Liver (tissue), 8 donors: ENCODE measurements at regions not wholly inside any gene's neighbourhood (a gene's known extent, or its start where the extent isn't known, plus 50 kb on each side); places are given as distances from the start of the nearest gene placed in this dataset.

Experiments
- DNase-seq: peaks from one replicate; pipeline ENCODE4 v3.0.0-alpha.2; 2017; ENCODE audit warnings: low spot score
- H3K27ac ChIP-seq, 2 donors: one replicate each; pipeline ENCODE4 v1.7.0; 2013; ENCODE audit warnings: inconsistent platforms in 2 of 2, low read length in 2 of 2, control low read depth in 1 of 2, low read depth in 1 of 2, mild to moderate bottlenecking in 1 of 2
- H3K27me3 ChIP-seq, 4 donors: one replicate each; pipeline versions ENCODE4 v1.6.1 to v1.7.0; 2013; ENCODE audit warnings: low read length in 3 of 4, inconsistent platforms in 1 of 4, mild to moderate bottlenecking in 1 of 4, moderate library complexity in 1 of 4; ENCODE audit not compliant: control insufficient read depth in 4 of 4, insufficient read depth in 4 of 4
- H3K36me3 ChIP-seq, 4 donors: one replicate each; pipeline versions ENCODE4 v1.6.1 to v1.7.0; 2013; ENCODE audit warnings: low read length in 3 of 4, mild to moderate bottlenecking in 3 of 4, low read depth in 1 of 4, moderate library complexity in 1 of 4; ENCODE audit not compliant: control insufficient read depth in 4 of 4, insufficient read depth in 3 of 4
- H3K4me1 ChIP-seq, 4 donors: one replicate each; pipeline versions ENCODE4 v1.6.1 to v1.7.0; 2013; ENCODE audit warnings: low read length in 3 of 4, mild to moderate bottlenecking in 3 of 4, moderate library complexity in 1 of 4; ENCODE audit not compliant: control insufficient read depth in 4 of 4, insufficient read depth in 4 of 4
- H3K4me3 ChIP-seq, 3 donors: one replicate each; pipeline versions ENCODE4 v1.6.1 to v1.7.0; 2013; ENCODE audit warnings: low read length in 3 of 3, control low read depth in 1 of 3, low read depth in 1 of 3, mild to moderate bottlenecking in 1 of 3
- H3K9ac ChIP-seq, 2 donors: one replicate each; pipeline ENCODE4 v1.7.0; 2013; ENCODE audit warnings: low read length in 2 of 2, mild to moderate bottlenecking in 2 of 2, moderate library complexity in 2 of 2, control low read depth in 1 of 2, low read depth in 1 of 2
- H3K9me3 ChIP-seq, 4 donors: one replicate each; pipeline versions ENCODE4 v1.6.1 to v1.7.0; 2013; ENCODE audit warnings: low read length in 3 of 4; ENCODE audit not compliant: control insufficient read depth in 4 of 4
- EGR1 ChIP-seq, 2 donors: IDR thresholded peaks; 2 replicates each; pipeline ENCODE4 v1.6.1; 2016 to 2018; ENCODE audit warnings: antibody characterized with exemption in 2 of 2, low read depth in 2 of 2
- FOXA1 ChIP-seq: IDR thresholded peaks from 2 replicates; pipeline ENCODE4 v1.6.1; 2016; ENCODE audit warnings: antibody characterized with exemption
- FOXA2 ChIP-seq: IDR thresholded peaks from 2 replicates; pipeline ENCODE4 v1.6.1; 2016; ENCODE audit warnings: antibody characterized with exemption
- GABPA ChIP-seq, 2 donors: IDR thresholded peaks in 1 of 2; conservative IDR thresholded peaks in 1 of 2; 2 replicates each; pipeline ENCODE4 v1.6.1; 2016; ENCODE audit warnings: antibody characterized with exemption in 2 of 2, mild to moderate bottlenecking in 1 of 2, moderate library complexity in 1 of 2
- HNF4A ChIP-seq, 2 donors: conservative IDR thresholded peaks; 2 replicates each; pipeline ENCODE4 v1.6.1; 2016; ENCODE audit warnings: antibody characterized with exemption in 2 of 2, mild to moderate bottlenecking in 2 of 2
- HNF4G ChIP-seq: IDR thresholded peaks from 2 replicates; pipeline ENCODE4 v1.6.1; 2016; ENCODE audit warnings: antibody characterized with exemption
- JUND ChIP-seq, 2 donors: IDR thresholded peaks; 2 replicates each; pipeline ENCODE4 v1.6.1; 2016; ENCODE audit warnings: antibody characterized with exemption in 2 of 2
- NR2F2 ChIP-seq: IDR thresholded peaks from 2 replicates; pipeline ENCODE4 v1.6.1; 2016; ENCODE audit warnings: antibody characterized with exemption
- RAD21 ChIP-seq, 2 donors: IDR thresholded peaks; 2 replicates each; pipeline ENCODE4 v1.6.1; 2016; ENCODE audit warnings: antibody characterized with exemption in 2 of 2, mild to moderate bottlenecking in 2 of 2
- RXRA ChIP-seq, 2 donors: IDR thresholded peaks; 2 replicates each; pipeline ENCODE4 v1.6.1; 2017 to 2018; ENCODE audit warnings: antibody characterized with exemption in 2 of 2, mild to moderate bottlenecking in 1 of 2
- SP1 ChIP-seq: IDR thresholded peaks from 2 replicates; pipeline ENCODE4 v1.6.1; 2018; ENCODE audit warnings: antibody characterized with exemption, mild to moderate bottlenecking
- TAF1 ChIP-seq: conservative IDR thresholded peaks from 2 replicates; pipeline ENCODE4 v1.6.1; 2016; ENCODE audit warnings: antibody characterized with exemption, mild to moderate bottlenecking
- YY1 ChIP-seq: IDR thresholded peaks from 2 replicates; pipeline ENCODE4 v1.6.1; 2016; ENCODE audit warnings: antibody characterized with exemption, mild to moderate bottlenecking
- WGBS: extraction: QIAGEN DNeasy Blood & Tissue Kit; methylation state at CpG from one replicate; pipeline ENCODE4 v1.1.7; 2013; 5-methylcytosine and 5-hydroxymethylcytosine counted together
- TF ChIP-seq, protein P1 (sequence below): IDR thresholded peaks from 2 replicates; pipeline ENCODE4 v1.6.1; 2016; ENCODE audit warnings: antibody characterized with exemption
- TF ChIP-seq, protein P2 (sequence below): IDR thresholded peaks from 2 replicates; pipeline ENCODE4 v1.6.1; 2016; ENCODE audit warnings: antibody characterized with exemption
- TF ChIP-seq, protein P3 (sequence below): fragments of 150-350 bp; IDR thresholded peaks from 2 replicates; pipeline ENCODE4 v1.5.1; 2017; ENCODE audit warnings: improper control_type of control experiment, low read depth, low read length; ENCODE audit not compliant: missing input control
- TF ChIP-seq, protein P4 (sequence below): IDR thresholded peaks from 2 replicates; pipeline ENCODE4 v1.6.1; 2016; ENCODE audit warnings: antibody characterized with exemption, mild to moderate bottlenecking
- TF ChIP-seq, protein P5 (sequence below): IDR thresholded peaks from 2 replicates; pipeline ENCODE4 v1.6.1; 2016; ENCODE audit warnings: antibody characterized with exemption
- donor health status: healthy.
- donor health status: healthy.
- donor health status: healthy.
- donor health status: healthy.
- donor health status: healthy.

DNA sequence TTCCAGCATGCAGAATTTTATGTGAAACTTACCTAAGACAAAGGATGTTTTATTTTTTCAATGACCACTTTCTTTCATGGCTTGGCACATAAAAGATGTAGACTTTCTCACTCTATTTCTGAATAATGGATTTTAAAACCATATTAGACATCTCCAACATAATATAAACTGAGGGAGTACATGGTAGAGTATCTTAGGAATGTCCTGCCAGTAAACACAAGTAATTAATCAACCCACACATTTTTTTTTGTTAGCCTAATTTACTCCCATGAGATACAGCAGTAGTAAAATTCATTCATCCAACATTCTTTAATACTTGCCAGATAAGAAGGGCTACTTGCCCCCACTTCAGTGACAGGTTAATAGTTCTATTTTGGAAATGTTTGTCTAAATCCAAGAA is 235.4 kb upstream of the ADAMTS5 start:
- no peak for DNase-seq
- Histone ChIP-seq H3K4me3 (no peak overlapping the region), H3K27ac (no peak overlapping the region), H3K9ac (no peak overlapping the region), H3K9me3 (no peaks in the 10 kb centered on the region), H3K4me1 (no peaks in the 10 kb centered on the region), H3K36me3 (no peaks in the 10 kb centered on the region), H3K27me3 (no peaks in the 10 kb centered on the region)
- no peak for TF ChIP-seq RXRA (IDR thresholded peaks at IDR 0.05)
- TF ChIP-seq YY1, result no peak
- TF ChIP-seq, protein P1, sequence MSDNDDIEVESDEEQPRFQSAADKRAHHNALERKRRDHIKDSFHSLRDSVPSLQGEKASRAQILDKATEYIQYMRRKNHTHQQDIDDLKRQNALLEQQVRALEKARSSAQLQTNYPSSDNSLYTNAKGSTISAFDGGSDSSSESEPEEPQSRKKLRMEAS, result no peak
- TF ChIP-seq TAF1, result no peak
- TF ChIP-seq NR2F2, result no peak
- TF ChIP-seq, protein P2, sequence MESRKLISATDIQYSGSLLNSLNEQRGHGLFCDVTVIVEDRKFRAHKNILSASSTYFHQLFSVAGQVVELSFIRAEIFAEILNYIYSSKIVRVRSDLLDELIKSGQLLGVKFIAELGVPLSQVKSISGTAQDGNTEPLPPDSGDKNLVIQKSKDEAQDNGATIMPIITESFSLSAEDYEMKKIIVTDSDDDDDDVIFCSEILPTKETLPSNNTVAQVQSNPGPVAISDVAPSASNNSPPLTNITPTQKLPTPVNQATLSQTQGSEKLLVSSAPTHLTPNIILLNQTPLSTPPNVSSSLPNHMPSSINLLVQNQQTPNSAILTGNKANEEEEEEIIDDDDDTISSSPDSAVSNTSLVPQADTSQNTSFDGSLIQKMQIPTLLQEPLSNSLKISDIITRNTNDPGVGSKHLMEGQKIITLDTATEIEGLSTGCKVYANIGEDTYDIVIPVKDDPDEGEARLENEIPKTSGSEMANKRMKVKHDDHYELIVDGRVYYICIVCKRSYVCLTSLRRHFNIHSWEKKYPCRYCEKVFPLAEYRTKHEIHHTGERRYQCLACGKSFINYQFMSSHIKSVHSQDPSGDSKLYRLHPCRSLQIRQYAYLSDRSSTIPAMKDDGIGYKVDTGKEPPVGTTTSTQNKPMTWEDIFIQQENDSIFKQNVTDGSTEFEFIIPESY, result no peak
- no peak for TF ChIP-seq FOXA2
- no peak for TF ChIP-seq JUND (IDR thresholded peaks at IDR 0.05)
- no peak for TF ChIP-seq RAD21 (IDR thresholded peaks at IDR 0.05)
- TF ChIP-seq, protein P3, sequence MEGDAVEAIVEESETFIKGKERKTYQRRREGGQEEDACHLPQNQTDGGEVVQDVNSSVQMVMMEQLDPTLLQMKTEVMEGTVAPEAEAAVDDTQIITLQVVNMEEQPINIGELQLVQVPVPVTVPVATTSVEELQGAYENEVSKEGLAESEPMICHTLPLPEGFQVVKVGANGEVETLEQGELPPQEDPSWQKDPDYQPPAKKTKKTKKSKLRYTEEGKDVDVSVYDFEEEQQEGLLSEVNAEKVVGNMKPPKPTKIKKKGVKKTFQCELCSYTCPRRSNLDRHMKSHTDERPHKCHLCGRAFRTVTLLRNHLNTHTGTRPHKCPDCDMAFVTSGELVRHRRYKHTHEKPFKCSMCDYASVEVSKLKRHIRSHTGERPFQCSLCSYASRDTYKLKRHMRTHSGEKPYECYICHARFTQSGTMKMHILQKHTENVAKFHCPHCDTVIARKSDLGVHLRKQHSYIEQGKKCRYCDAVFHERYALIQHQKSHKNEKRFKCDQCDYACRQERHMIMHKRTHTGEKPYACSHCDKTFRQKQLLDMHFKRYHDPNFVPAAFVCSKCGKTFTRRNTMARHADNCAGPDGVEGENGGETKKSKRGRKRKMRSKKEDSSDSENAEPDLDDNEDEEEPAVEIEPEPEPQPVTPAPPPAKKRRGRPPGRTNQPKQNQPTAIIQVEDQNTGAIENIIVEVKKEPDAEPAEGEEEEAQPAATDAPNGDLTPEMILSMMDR, result no peak
- TF ChIP-seq HNF4G, result no peak
- no peak for TF ChIP-seq GABPA (IDR thresholded peaks at IDR 0.05 in 1 of 2, conservative IDR thresholded peaks at IDR 0.05 in 1 of 2)
- no peak for TF ChIP-seq FOXA1
- TF ChIP-seq EGR1 (IDR thresholded peaks at IDR 0.05; ENCODE audit: low read depth in 2 of 2), result no peak
- TF ChIP-seq SP1, result no peak
- TF ChIP-seq, protein P4, sequence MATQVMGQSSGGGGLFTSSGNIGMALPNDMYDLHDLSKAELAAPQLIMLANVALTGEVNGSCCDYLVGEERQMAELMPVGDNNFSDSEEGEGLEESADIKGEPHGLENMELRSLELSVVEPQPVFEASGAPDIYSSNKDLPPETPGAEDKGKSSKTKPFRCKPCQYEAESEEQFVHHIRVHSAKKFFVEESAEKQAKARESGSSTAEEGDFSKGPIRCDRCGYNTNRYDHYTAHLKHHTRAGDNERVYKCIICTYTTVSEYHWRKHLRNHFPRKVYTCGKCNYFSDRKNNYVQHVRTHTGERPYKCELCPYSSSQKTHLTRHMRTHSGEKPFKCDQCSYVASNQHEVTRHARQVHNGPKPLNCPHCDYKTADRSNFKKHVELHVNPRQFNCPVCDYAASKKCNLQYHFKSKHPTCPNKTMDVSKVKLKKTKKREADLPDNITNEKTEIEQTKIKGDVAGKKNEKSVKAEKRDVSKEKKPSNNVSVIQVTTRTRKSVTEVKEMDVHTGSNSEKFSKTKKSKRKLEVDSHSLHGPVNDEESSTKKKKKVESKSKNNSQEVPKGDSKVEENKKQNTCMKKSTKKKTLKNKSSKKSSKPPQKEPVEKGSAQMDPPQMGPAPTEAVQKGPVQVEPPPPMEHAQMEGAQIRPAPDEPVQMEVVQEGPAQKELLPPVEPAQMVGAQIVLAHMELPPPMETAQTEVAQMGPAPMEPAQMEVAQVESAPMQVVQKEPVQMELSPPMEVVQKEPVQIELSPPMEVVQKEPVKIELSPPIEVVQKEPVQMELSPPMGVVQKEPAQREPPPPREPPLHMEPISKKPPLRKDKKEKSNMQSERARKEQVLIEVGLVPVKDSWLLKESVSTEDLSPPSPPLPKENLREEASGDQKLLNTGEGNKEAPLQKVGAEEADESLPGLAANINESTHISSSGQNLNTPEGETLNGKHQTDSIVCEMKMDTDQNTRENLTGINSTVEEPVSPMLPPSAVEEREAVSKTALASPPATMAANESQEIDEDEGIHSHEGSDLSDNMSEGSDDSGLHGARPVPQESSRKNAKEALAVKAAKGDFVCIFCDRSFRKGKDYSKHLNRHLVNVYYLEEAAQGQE, result no peak
- TF ChIP-seq, protein P5, sequence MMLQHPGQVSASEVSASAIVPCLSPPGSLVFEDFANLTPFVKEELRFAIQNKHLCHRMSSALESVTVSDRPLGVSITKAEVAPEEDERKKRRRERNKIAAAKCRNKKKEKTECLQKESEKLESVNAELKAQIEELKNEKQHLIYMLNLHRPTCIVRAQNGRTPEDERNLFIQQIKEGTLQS, result no peak
- TF ChIP-seq HNF4A (conservative IDR thresholded peaks at IDR 0.05), result no peak

DNA sequence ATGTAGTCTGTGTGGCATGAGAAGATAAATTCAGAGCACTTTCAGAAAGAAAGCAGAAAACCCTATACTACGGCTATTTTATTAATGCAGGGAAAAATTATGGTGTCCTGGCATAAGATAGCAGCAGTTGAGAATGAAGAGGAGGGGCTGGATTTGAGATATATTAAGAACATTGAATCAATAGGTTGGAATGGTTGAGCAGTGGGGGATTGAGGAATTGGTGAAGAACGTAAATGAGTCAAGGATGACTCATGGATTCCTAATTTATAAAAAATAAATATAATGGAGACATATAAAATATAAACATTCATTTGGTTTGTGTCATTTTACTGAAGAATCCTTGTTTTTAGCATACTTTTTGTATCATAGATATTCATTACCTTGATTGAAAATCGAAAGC is 234.3 kb upstream of the ADAMTS5 start:
- DNase-seq, result no peak
- Histone ChIP-seq H3K4me3 (no peak overlapping the region), H3K9me3 (no peaks in the 10 kb centered on the region), H3K4me1 (no peaks in the 10 kb centered on the region), H3K27me3 (no peaks in the 10 kb centered on the region), H3K27ac (no peak overlapping the region), H3K9ac (no peak overlapping the region), H3K36me3 (no peaks in the 10 kb centered on the region)
- WGBS, result 77% methylated on average over 3 of the region's 3 CpGs
- TF ChIP-seq, protein P5, result no peak
- no peak for TF ChIP-seq TAF1
- no peak for TF ChIP-seq HNF4A (conservative IDR thresholded peaks at IDR 0.05)
- no peak for TF ChIP-seq NR2F2
- no peak for TF ChIP-seq GABPA (IDR thresholded peaks at IDR 0.05 in 1 of 2, conservative IDR thresholded peaks at IDR 0.05 in 1 of 2)
- TF ChIP-seq, protein P1, result no peak
- TF ChIP-seq YY1, result no peak
- no peak for TF ChIP-seq RAD21 (IDR thresholded peaks at IDR 0.05)
- TF ChIP-seq, protein P4, result no peak
- TF ChIP-seq, protein P2, result no peak
- TF ChIP-seq FOXA2, result no peak
- TF ChIP-seq JUND (IDR thresholded peaks at IDR 0.05), result no peak
